RWPE2 (cell line): ENCODE measurements at regions not wholly inside any gene's neighbourhood (a gene's known extent, or its start where the extent isn't known, plus 50 kb on each side); places are given as distances from the start of the nearest gene placed in this dataset.
"Not testable (repeated sequence)": the region's sequence is repeated elsewhere in the genome, so short reads cannot be mapped to it uniquely, and the experiment has no call there.

ENCODE experiments used
- ATAC-seq: fragments of 200-7000 bp; cut with Tn5 transposase; 3 replicates; pipeline ENCODE4 v1.9.1; 2021; ENCODE audit warnings: low read depth
- DNase-seq: peaks from one replicate; pipeline ENCODE4 v3.0.0-alpha.2; 2020; ENCODE audit warnings: low spot score
- H3K27ac ChIP-seq: fragments of 450-650 bp; 2 replicates; pipeline ENCODE4 v1.5.1; 2017; ENCODE audit warnings: mild to moderate bottlenecking; ENCODE audit not compliant: poor library complexity, severe bottlenecking
- H3K27me3 ChIP-seq: fragments of 250-450 bp; sonication (Bioruptor Pico); 2 replicates; pipeline ENCODE4 v1.5.1; 2021; ENCODE audit warnings: mild to moderate bottlenecking, moderate library complexity; ENCODE audit not compliant: insufficient read depth, poor library complexity, severe bottlenecking
- H3K36me3 ChIP-seq: fragments of 250-450 bp; sonication (Bioruptor Pico); 2 replicates; pipeline ENCODE4 v1.5.1; 2020; ENCODE audit warnings: low read depth, mild to moderate bottlenecking, moderate library complexity
- H3K4me1 ChIP-seq: fragments of 250-450 bp; sonication (Bioruptor Pico); 2 replicates; pipeline ENCODE4 v1.5.1; 2021; ENCODE audit warnings: mild to moderate bottlenecking, moderate library complexity; ENCODE audit not compliant: insufficient read depth, poor library complexity, severe bottlenecking
- H3K4me3 ChIP-seq: fragments of 250-450 bp; sonication (Bioruptor Pico); 2 replicates; pipeline ENCODE4 v1.5.1; 2021; ENCODE audit warnings: mild to moderate bottlenecking, moderate library complexity; ENCODE audit not compliant: severe bottlenecking
- H3K9me3 ChIP-seq: fragments of 250-450 bp; sonication (Bioruptor Pico); 2 replicates; pipeline ENCODE4 v1.5.1; 2021; ENCODE audit warnings: mild to moderate bottlenecking, moderate library complexity; ENCODE audit not compliant: severe bottlenecking
- CTCF ChIP-seq: fragments of 450-650 bp; IDR thresholded peaks from one replicate; pipeline ENCODE4 v1.5.1; 2017; ENCODE audit warnings: mild to moderate bottlenecking, moderate library complexity; ENCODE audit not compliant: poor library complexity, severe bottlenecking

GRCh38 chr2:226461981-226462380 is 337.6 kb downstream of the IRS1 start:
- no peak for ATAC-seq
- Histone ChIP-seq H3K27me3 (no peaks in the 10 kb centered on the region), H3K36me3 (no peaks in the 10 kb centered on the region), H3K27ac (no peak overlapping the region), H3K4me1 (no peaks in the 10 kb centered on the region), H3K4me3 (no peak overlapping the region), H3K9me3 (peaks cover 2% of the 10 kb centered on the region)
- no peak for DNase-seq
- no peak for TF ChIP-seq CTCF

- H3K9me3 ChIP-seq: peaks cover 11% of the 10 kb centered on the region
- not testable (repeated sequence) for DNase-seq, H3K27ac ChIP-seq, ATAC-seq, H3K4me1 ChIP-seq, H3K27me3 ChIP-seq, H3K36me3 ChIP-seq, H3K4me3 ChIP-seq
Observed at GRCh38 chr2:226456144-226456543, 343.5 kb downstream of the IRS1 start.

GRCh38 chr2:226452768-226453167 is 346.9 kb downstream of the IRS1 start:
- Histone ChIP-seq H3K4me1 (peaks cover 6% of the 10 kb centered on the region), H3K36me3 (peaks cover 5% of the 10 kb centered on the region; the same call in 1 of the 2 replicates), H3K9me3 (peaks cover 11% of the 10 kb centered on the region), H3K4me3 (no peak overlapping the region), H3K27me3 (no peaks in the 10 kb centered on the region), H3K27ac (no peak overlapping the region)
- DNase-seq (no peak), ATAC-seq (no peak)
- TF ChIP-seq CTCF: no peak

GRCh38 chr2:226451486-226451885 is 348.1 kb downstream of the IRS1 start:
- ATAC-seq (no peak), DNase-seq (no peak)
- H3K27me3 ChIP-seq: no peaks in the 10 kb centered on the region
- H3K4me3 ChIP-seq: no peak overlapping the region
- peaks cover 19% of the 10 kb centered on the region for H3K4me1 ChIP-seq
- no peak overlapping the region for H3K27ac ChIP-seq
- H3K36me3 ChIP-seq: peaks cover 5% of the 10 kb centered on the region; the same call in 1 of the 2 replicates
- H3K9me3 ChIP-seq: peaks cover 7% of the 10 kb centered on the region
- TF ChIP-seq CTCF: no peak

- ATAC-seq (no peak), DNase-seq (no peak)
- peak overlapping the region; percentile 93 for H3K27ac ChIP-seq
- TF ChIP-seq CTCF: no peak
- H3K36me3 ChIP-seq: peaks cover 5% of the 10 kb centered on the region; the same call in 1 of the 2 replicates
- peaks cover 7% of the 10 kb centered on the region for H3K9me3 ChIP-seq
- no peaks in the 10 kb centered on the region for H3K27me3 ChIP-seq
- H3K4me1 ChIP-seq: peaks cover 23% of the 10 kb centered on the region
- H3K4me3 ChIP-seq: no peak overlapping the region
Observed at GRCh38 chr2:226450141-226450540, 349.5 kb downstream of the IRS1 start.
